ENCODE measurements at regions not wholly inside any gene's neighbourhood (a gene's known extent, or its start where the extent isn't known, plus 50 kb on each side); places are given as distances from the start of the nearest gene placed in this dataset.

- TF ChIP-seq, protein P1, sequence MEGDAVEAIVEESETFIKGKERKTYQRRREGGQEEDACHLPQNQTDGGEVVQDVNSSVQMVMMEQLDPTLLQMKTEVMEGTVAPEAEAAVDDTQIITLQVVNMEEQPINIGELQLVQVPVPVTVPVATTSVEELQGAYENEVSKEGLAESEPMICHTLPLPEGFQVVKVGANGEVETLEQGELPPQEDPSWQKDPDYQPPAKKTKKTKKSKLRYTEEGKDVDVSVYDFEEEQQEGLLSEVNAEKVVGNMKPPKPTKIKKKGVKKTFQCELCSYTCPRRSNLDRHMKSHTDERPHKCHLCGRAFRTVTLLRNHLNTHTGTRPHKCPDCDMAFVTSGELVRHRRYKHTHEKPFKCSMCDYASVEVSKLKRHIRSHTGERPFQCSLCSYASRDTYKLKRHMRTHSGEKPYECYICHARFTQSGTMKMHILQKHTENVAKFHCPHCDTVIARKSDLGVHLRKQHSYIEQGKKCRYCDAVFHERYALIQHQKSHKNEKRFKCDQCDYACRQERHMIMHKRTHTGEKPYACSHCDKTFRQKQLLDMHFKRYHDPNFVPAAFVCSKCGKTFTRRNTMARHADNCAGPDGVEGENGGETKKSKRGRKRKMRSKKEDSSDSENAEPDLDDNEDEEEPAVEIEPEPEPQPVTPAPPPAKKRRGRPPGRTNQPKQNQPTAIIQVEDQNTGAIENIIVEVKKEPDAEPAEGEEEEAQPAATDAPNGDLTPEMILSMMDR (IDR thresholded peaks at IDR 0.05): no peak
- TF ChIP-seq POLR2A (IDR thresholded peaks at IDR 0.05): no peak
These were observed 297.7 kb downstream of the PTPRC start for GRCh38 chr1:198936371-198937083.
